ENCODE measurements at regions not wholly inside any gene's neighbourhood (a gene's known extent, or its start where the extent isn't known, plus 50 kb on each side); places are given as distances from the start of the nearest gene placed in this dataset.
A peak's percentile ranks its signal among the peaks of the same experiment; 100 is the strongest.

GRCh38 chr14:104339361-104339760, 201.0 kb downstream of the KIF26A start:
- Histone ChIP-seq H3K18ac (ENCODE audit: low read length) (no peak overlapping the region), H3K27ac (ENCODE audit: low read depth, low read length) (no peak overlapping the region), H3K14ac (ENCODE audit: low read length) (no peak overlapping the region), H4K12ac (ENCODE audit: low read depth, low read length) (no peak overlapping the region), H2AK5ac (ENCODE audit: low read length) (no peak overlapping the region), H3K4ac (ENCODE audit: low read depth, low read length) (no peak overlapping the region), H3K4me1 (ENCODE audit: control insufficient read depth in 1 of 2, insufficient read depth in 2 of 2, low read length in 2 of 2) (peaks cover 0 to 3% of the 10 kb centered on the region in 2 experiments), H3K79me2 (ENCODE audit: control insufficient read depth, insufficient read depth, low read length, poor library complexity) (no peaks in the 10 kb centered on the region), H3K36me3 (ENCODE audit: control insufficient read depth in 1 of 2, insufficient read depth in 2 of 2, low read length in 2 of 2) (no peaks in the 10 kb centered on the region), H3K4me3 (ENCODE audit: low read depth, low read length) (no peak overlapping the region), H3K79me1 (ENCODE audit: low read length) (no peaks in the 10 kb centered on the region), H4K8ac (ENCODE audit: low read depth, low read length) (no peak overlapping the region), H3K9ac (ENCODE audit: low read length) (no peak overlapping the region), H4K91ac (ENCODE audit: low read depth, low read length) (no peak overlapping the region), H3K23ac (ENCODE audit: low read length) (no peak overlapping the region), H3K27me3 (ENCODE audit: insufficient read depth, low read length) (no peaks in the 10 kb centered on the region), H2BK12ac (ENCODE audit: low read length) (no peak overlapping the region), H2BK120ac (ENCODE audit: insufficient read depth, low read length, poor library complexity) (no peak overlapping the region), H3K9me3 (ENCODE audit: insufficient read depth, low read depth, low read length) (no peaks in the 10 kb centered on the region), H2BK5ac (ENCODE audit: low read depth, low read length, poor library complexity) (no peak overlapping the region), H2AFZ (ENCODE audit: insufficient read depth, low read length, poor library complexity) (no peak overlapping the region), H3K4me2 (ENCODE audit: low read length) (no peak overlapping the region)
- DNase-seq, result no peak
- WGBS (ENCODE audit: extremely low coverage, insufficient coverage, insufficient read length), result no CpG with 5 or more reads among the region's 1 CpG

GRCh38 chr14:104339829-104340228, 201.4 kb downstream of the KIF26A start:
- H3K36me3 ChIP-seq (ENCODE audit: control insufficient read depth in 1 of 2, insufficient read depth in 2 of 2, low read length in 2 of 2), result no peaks in the 10 kb centered on the region
- H3K79me1 ChIP-seq (ENCODE audit: low read length), result no peaks in the 10 kb centered on the region
- no peaks in the 10 kb centered on the region for H3K79me2 ChIP-seq (ENCODE audit: control insufficient read depth, insufficient read depth, low read length, poor library complexity)
- H4K12ac ChIP-seq (ENCODE audit: low read depth, low read length), result no peak overlapping the region
- H3K23ac ChIP-seq (ENCODE audit: low read length), result no peak overlapping the region
- no peak overlapping the region for H3K18ac ChIP-seq (ENCODE audit: low read length)
- no peaks in the 10 kb centered on the region for H3K27me3 ChIP-seq (ENCODE audit: insufficient read depth, low read length)
- H3K4me1 ChIP-seq (ENCODE audit: control insufficient read depth in 1 of 2, insufficient read depth in 2 of 2, low read length in 2 of 2), result peaks cover 0 to 3% of the 10 kb centered on the region in 2 experiments
- H2BK12ac ChIP-seq (ENCODE audit: low read length), result no peak overlapping the region
- no peak overlapping the region for H3K27ac ChIP-seq (ENCODE audit: low read depth, low read length)
- no peak overlapping the region for H2BK120ac ChIP-seq (ENCODE audit: insufficient read depth, low read length, poor library complexity)
- H3K4ac ChIP-seq (ENCODE audit: low read depth, low read length), result no peak overlapping the region
- no peak overlapping the region for H2BK5ac ChIP-seq (ENCODE audit: low read depth, low read length, poor library complexity)
- H3K4me2 ChIP-seq (ENCODE audit: low read length), result no peak overlapping the region
- no peak overlapping the region for H4K91ac ChIP-seq (ENCODE audit: low read depth, low read length)
- H2AFZ ChIP-seq (ENCODE audit: insufficient read depth, low read length, poor library complexity), result no peak overlapping the region
- no peaks in the 10 kb centered on the region for H3K9me3 ChIP-seq (ENCODE audit: insufficient read depth, low read depth, low read length)
- DNase-seq, result no peak
- H4K8ac ChIP-seq (ENCODE audit: low read depth, low read length), result no peak overlapping the region
- no peak overlapping the region for H2AK5ac ChIP-seq (ENCODE audit: low read length)
- no peak overlapping the region for H3K9ac ChIP-seq (ENCODE audit: low read length)
- no peak overlapping the region for H3K4me3 ChIP-seq (ENCODE audit: low read depth, low read length)
- no peak overlapping the region for H3K14ac ChIP-seq (ENCODE audit: low read length)

GRCh38 chr14:104341532-104342434, 203.4 kb downstream of the KIF26A start:
- Histone ChIP-seq H3K9ac (ENCODE audit: low read length) (no peak overlapping the region), H3K27ac (ENCODE audit: low read depth, low read length) (no peak overlapping the region), H3K36me3 (ENCODE audit: control insufficient read depth in 1 of 2, insufficient read depth in 2 of 2, low read length in 2 of 2) (no peaks in the 10 kb centered on the region), H3K27me3 (ENCODE audit: insufficient read depth, low read length) (no peaks in the 10 kb centered on the region), H3K79me2 (ENCODE audit: control insufficient read depth, insufficient read depth, low read length, poor library complexity) (no peaks in the 10 kb centered on the region), H2BK120ac (ENCODE audit: insufficient read depth, low read length, poor library complexity) (no peak overlapping the region), H4K91ac (ENCODE audit: low read depth, low read length) (no peak overlapping the region), H2BK12ac (ENCODE audit: low read length) (no peak overlapping the region), H3K9me3 (ENCODE audit: insufficient read depth, low read depth, low read length) (no peaks in the 10 kb centered on the region), H3K4me2 (ENCODE audit: low read length) (no peak overlapping the region), H3K4me1 (ENCODE audit: control insufficient read depth in 1 of 2, insufficient read depth in 2 of 2, low read length in 2 of 2) (peaks cover 0 to 3% of the 10 kb centered on the region in 2 experiments), H4K8ac (ENCODE audit: low read depth, low read length) (no peak overlapping the region), H3K4me3 (ENCODE audit: low read depth, low read length) (no peak overlapping the region), H3K79me1 (ENCODE audit: low read length) (no peaks in the 10 kb centered on the region), H3K18ac (ENCODE audit: low read length) (no peak overlapping the region), H3K4ac (ENCODE audit: low read depth, low read length) (no peak overlapping the region), H3K23ac (ENCODE audit: low read length) (no peak overlapping the region), H2BK5ac (ENCODE audit: low read depth, low read length, poor library complexity) (no peak overlapping the region), H4K12ac (ENCODE audit: low read depth, low read length) (no peak overlapping the region), H2AK5ac (ENCODE audit: low read length) (no peak overlapping the region), H3K14ac (ENCODE audit: low read length) (no peak overlapping the region), H2AFZ (ENCODE audit: insufficient read depth, low read length, poor library complexity) (no peak overlapping the region)
- WGBS (ENCODE audit: extremely low coverage, insufficient coverage, insufficient read length), result no CpG with 5 or more reads among the region's 27 CpGs
- peak; percentile 9 for DNase-seq

- Histone ChIP-seq H3K4me1 (ENCODE audit: control insufficient read depth in 1 of 2, insufficient read depth in 2 of 2, low read length in 2 of 2) (peaks cover 0 to 3% of the 10 kb centered on the region in 2 experiments), H2AK5ac (ENCODE audit: low read length) (no peak overlapping the region), H3K4me3 (ENCODE audit: low read depth, low read length) (no peak overlapping the region), H3K14ac (ENCODE audit: low read length) (no peak overlapping the region), H4K12ac (ENCODE audit: low read depth, low read length) (no peak overlapping the region), H3K4ac (ENCODE audit: low read depth, low read length) (no peak overlapping the region), H3K27ac (ENCODE audit: low read depth, low read length) (no peak overlapping the region), H3K36me3 (ENCODE audit: control insufficient read depth in 1 of 2, insufficient read depth in 2 of 2, low read length in 2 of 2) (no peaks in the 10 kb centered on the region), H3K9ac (ENCODE audit: low read length) (no peak overlapping the region), H2AFZ (ENCODE audit: insufficient read depth, low read length, poor library complexity) (no peak overlapping the region), H3K23ac (ENCODE audit: low read length) (no peak overlapping the region), H3K4me2 (ENCODE audit: low read length) (no peak overlapping the region), H4K91ac (ENCODE audit: low read depth, low read length) (no peak overlapping the region), H3K27me3 (ENCODE audit: insufficient read depth, low read length) (no peaks in the 10 kb centered on the region), H2BK120ac (ENCODE audit: insufficient read depth, low read length, poor library complexity) (no peak overlapping the region), H3K18ac (ENCODE audit: low read length) (no peak overlapping the region), H3K79me1 (ENCODE audit: low read length) (no peaks in the 10 kb centered on the region), H3K9me3 (ENCODE audit: insufficient read depth, low read depth, low read length) (no peaks in the 10 kb centered on the region), H3K79me2 (ENCODE audit: control insufficient read depth, insufficient read depth, low read length, poor library complexity) (no peaks in the 10 kb centered on the region), H2BK12ac (ENCODE audit: low read length) (no peak overlapping the region), H2BK5ac (ENCODE audit: low read depth, low read length, poor library complexity) (no peak overlapping the region), H4K8ac (ENCODE audit: low read depth, low read length) (no peak overlapping the region)
- WGBS (ENCODE audit: extremely low coverage, insufficient coverage, insufficient read length), result no CpG with 5 or more reads among the region's 22 CpGs
- no peak for DNase-seq
Measured at GRCh38 chr14:104342435-104343293, 204.3 kb downstream of the KIF26A start.
